Natural killer cell (primary cell): ENCODE measurements at regions not wholly inside any gene's neighbourhood (a gene's known extent, or its start where the extent isn't known, plus 50 kb on each side); places are given as distances from the start of the nearest gene placed in this dataset.

Source experiments
- ATAC-seq, 3 donors: fragments of 150-1000 bp in 2 of 3; fragments of 200-7000 bp in 1 of 3; cut with Tn5 transposase; 1 replicate in 1 of 3; 2 replicates in 2 of 3; pipeline ENCODE4 v1.10.0; 2021; ENCODE audit warnings: mild to moderate bottlenecking in 2 of 3, moderate library complexity in 2 of 3
- DNase-seq, 2 donors: peaks; one replicate each; pipeline versions ENCODE4 v3.0.0 to v3.0.0-alpha.2; 2013 to 2021; ENCODE audit warnings: mixed read lengths in 1 of 2
- H3K27ac ChIP-seq: one replicate; pipeline ENCODE4 v1.5.1; 2013; ENCODE audit warnings: mild to moderate bottlenecking, low read length
- H3K27me3 ChIP-seq: one replicate; pipeline ENCODE4 v1.6.1; 2013; ENCODE audit warnings: low read length; ENCODE audit not compliant: control insufficient read depth, insufficient read depth
- H3K36me3 ChIP-seq: one replicate; pipeline ENCODE4 v1.6.1; 2013; ENCODE audit warnings: low read length; ENCODE audit not compliant: control insufficient read depth, insufficient read depth
- H3K4me1 ChIP-seq: one replicate; pipeline ENCODE4 v1.6.1; 2013; ENCODE audit warnings: low read length; ENCODE audit not compliant: control insufficient read depth, insufficient read depth
- H3K4me3 ChIP-seq: one replicate; pipeline ENCODE4 v1.5.1; 2013; ENCODE audit warnings: low read length
- H3K9me3 ChIP-seq: one replicate; pipeline ENCODE4 v1.6.1; 2013; ENCODE audit warnings: low read length; ENCODE audit not compliant: control insufficient read depth, insufficient read depth
- H3K27ac Mint-ChIP-seq, 2 donors: one replicate each; pipeline ENCODE4 v1.8.0; 2022; ENCODE audit warnings: mild to moderate bottlenecking in 2 of 2, mixed read lengths in 2 of 2, moderate library complexity in 1 of 2
- H3K27me3 Mint-ChIP-seq, 2 donors: one replicate each; pipeline ENCODE4 v1.8.0; 2022; ENCODE audit warnings: low read depth in 2 of 2, mixed read lengths in 2 of 2
- H3K36me3 Mint-ChIP-seq: one replicate; pipeline ENCODE4 v1.8.0; 2022; ENCODE audit warnings: mixed read lengths
- H3K4me1 Mint-ChIP-seq, 2 donors: one replicate each; pipeline ENCODE4 v1.8.0; 2022; ENCODE audit warnings: mixed read lengths in 2 of 2
- H3K4me3 Mint-ChIP-seq: one replicate; pipeline ENCODE4 v1.8.0; 2022; ENCODE audit warnings: mild to moderate bottlenecking, moderate library complexity, mixed read lengths
- H3K9me3 Mint-ChIP-seq, 2 donors: one replicate each; pipeline ENCODE4 v1.8.0; 2022; ENCODE audit warnings: mixed read lengths in 2 of 2
- WGBS: methylation state at CpG from one replicate; pipeline ENCODE4 v1.1.7; 2013; ENCODE audit warnings: missing lambda C conversion rate; ENCODE audit not compliant: insufficient coverage; 5-methylcytosine and 5-hydroxymethylcytosine counted together
- intact Hi-C: fragments of 100-400 bp; cut with micrococcal nuclease; formaldehyde crosslinking; loops from one replicate; pipeline ENCODE4 v1.14.2; 2022
- TF ChIP-seq, protein P1 (sequence below): fragments of 200-600 bp; IDR thresholded peaks from one replicate; pipeline ENCODE4 v1.8.0; 2022; ENCODE audit warnings: antibody characterized with exemption

DNA sequence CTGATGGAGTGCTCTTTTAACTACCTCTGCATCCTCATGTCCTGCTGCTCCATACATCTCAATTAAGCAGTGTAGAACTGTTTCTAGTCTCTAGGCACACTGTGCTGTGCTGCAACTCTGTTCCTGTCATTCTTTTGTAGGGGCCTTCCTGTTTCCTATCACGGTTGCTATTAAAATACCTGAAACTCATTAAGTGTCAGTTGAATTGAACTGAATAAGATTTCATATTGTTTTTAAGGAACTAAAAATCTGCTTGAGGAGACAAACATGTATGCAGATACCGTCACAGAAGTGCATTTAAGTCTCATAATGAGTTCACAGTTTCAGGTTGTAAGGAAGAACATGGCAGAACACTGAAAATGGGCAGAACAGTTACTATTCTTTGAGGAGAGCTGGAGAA, 170.1 kb downstream of the LARP7 start:
- H3K27me3 Mint-ChIP-seq = no peaks in the 10 kb centered on the region
- Histone ChIP-seq H3K4me1 (no peaks in the 10 kb centered on the region), H3K36me3 (no peaks in the 10 kb centered on the region), H3K27me3 (no peaks in the 10 kb centered on the region), H3K27ac (no peak overlapping the region), H3K9me3 (no peaks in the 10 kb centered on the region), H3K4me3 (no peak overlapping the region)
- no peaks in the 10 kb centered on the region for H3K4me1 Mint-ChIP-seq
- WGBS = 81% methylated on average over 2 of the region's 2 CpGs
- no peaks in the 10 kb centered on the region for H3K36me3 Mint-ChIP-seq
- intact Hi-C loops = no loop called here
- no peak for ATAC-seq
- no peak overlapping the region for H3K27ac Mint-ChIP-seq
- no peak overlapping the region for H3K4me3 Mint-ChIP-seq
- no peaks in the 10 kb centered on the region for H3K9me3 Mint-ChIP-seq
- DNase-seq = no peak
- TF ChIP-seq, protein P1, sequence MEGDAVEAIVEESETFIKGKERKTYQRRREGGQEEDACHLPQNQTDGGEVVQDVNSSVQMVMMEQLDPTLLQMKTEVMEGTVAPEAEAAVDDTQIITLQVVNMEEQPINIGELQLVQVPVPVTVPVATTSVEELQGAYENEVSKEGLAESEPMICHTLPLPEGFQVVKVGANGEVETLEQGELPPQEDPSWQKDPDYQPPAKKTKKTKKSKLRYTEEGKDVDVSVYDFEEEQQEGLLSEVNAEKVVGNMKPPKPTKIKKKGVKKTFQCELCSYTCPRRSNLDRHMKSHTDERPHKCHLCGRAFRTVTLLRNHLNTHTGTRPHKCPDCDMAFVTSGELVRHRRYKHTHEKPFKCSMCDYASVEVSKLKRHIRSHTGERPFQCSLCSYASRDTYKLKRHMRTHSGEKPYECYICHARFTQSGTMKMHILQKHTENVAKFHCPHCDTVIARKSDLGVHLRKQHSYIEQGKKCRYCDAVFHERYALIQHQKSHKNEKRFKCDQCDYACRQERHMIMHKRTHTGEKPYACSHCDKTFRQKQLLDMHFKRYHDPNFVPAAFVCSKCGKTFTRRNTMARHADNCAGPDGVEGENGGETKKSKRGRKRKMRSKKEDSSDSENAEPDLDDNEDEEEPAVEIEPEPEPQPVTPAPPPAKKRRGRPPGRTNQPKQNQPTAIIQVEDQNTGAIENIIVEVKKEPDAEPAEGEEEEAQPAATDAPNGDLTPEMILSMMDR = no peak

DNA sequence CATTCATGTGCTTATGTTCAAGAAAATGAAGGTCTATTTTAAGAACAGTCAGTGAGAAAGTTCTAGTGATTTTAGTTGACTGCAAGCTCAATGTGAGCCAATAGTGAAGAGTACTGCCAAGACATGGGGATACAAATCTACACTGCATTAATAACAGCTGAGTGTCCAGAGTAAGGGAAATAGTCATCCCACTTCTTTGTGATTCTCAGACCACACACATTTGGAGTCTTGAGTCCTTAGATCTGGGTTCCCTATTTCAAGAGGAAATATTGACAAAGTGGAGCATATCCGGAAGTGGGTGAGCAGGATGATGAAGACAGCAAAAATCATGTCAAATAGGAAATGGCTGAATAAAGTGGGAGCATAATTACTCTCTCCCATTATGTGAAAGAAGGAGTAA, 171.1 kb downstream of the LARP7 start:
- Histone ChIP-seq H3K4me1 (no peaks in the 10 kb centered on the region), H3K4me3 (no peak overlapping the region), H3K27me3 (no peaks in the 10 kb centered on the region), H3K9me3 (no peaks in the 10 kb centered on the region), H3K27ac (no peak overlapping the region), H3K36me3 (no peaks in the 10 kb centered on the region)
- Mint-ChIP-seq H3K27me3 (no peaks in the 10 kb centered on the region), H3K4me1 (no peaks in the 10 kb centered on the region), H3K9me3 (no peaks in the 10 kb centered on the region), H3K36me3 (no peaks in the 10 kb centered on the region), H3K27ac (no peak overlapping the region), H3K4me3 (no peak overlapping the region)
- 44% methylated on average over 1 of the region's 1 CpG for WGBS
- intact Hi-C loops = no loop called here
- TF ChIP-seq, protein P1 = no peak
- DNase-seq (no peak), ATAC-seq (no peak)

DNA sequence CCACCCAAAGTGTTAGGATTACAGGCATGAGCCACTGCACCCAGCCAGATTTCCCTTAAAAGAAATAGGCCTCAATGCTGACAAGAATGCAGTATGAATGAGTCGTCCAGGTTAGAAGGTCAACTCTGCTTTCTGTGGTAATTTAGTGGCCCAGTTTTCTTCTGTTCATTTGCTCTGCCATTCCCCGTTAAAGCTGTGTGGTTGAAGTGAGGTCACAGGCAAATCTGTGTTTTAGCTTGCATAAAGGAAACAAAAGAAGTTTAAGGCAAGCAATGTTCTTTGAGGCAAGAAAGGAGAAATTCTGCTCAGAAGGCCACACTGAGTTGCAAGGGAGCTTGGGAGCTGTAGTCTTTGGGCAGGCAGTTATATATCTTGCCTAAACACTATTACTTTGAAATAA, 176.8 kb downstream of the LARP7 start:
- no peak overlapping the region for H3K27ac Mint-ChIP-seq
- no peaks in the 10 kb centered on the region for H3K36me3 Mint-ChIP-seq
- ATAC-seq (no peak), DNase-seq (no peak)
- Histone ChIP-seq H3K36me3 (no peaks in the 10 kb centered on the region), H3K27me3 (no peaks in the 10 kb centered on the region), H3K4me1 (no peaks in the 10 kb centered on the region), H3K9me3 (no peaks in the 10 kb centered on the region), H3K27ac (no peak overlapping the region), H3K4me3 (no peak overlapping the region)
- peaks cover 9 to 19% of the 10 kb centered on the region in 2 donors for H3K27me3 Mint-ChIP-seq
- H3K9me3 Mint-ChIP-seq = no peaks in the 10 kb centered on the region
- intact Hi-C loops = no loop called here
- 58% methylated on average over 2 of the region's 2 CpGs for WGBS
- TF ChIP-seq, protein P1 = no peak
- peaks cover 0 to 11% of the 10 kb centered on the region in 2 donors for H3K4me1 Mint-ChIP-seq
- no peak overlapping the region for H3K4me3 Mint-ChIP-seq

DNA sequence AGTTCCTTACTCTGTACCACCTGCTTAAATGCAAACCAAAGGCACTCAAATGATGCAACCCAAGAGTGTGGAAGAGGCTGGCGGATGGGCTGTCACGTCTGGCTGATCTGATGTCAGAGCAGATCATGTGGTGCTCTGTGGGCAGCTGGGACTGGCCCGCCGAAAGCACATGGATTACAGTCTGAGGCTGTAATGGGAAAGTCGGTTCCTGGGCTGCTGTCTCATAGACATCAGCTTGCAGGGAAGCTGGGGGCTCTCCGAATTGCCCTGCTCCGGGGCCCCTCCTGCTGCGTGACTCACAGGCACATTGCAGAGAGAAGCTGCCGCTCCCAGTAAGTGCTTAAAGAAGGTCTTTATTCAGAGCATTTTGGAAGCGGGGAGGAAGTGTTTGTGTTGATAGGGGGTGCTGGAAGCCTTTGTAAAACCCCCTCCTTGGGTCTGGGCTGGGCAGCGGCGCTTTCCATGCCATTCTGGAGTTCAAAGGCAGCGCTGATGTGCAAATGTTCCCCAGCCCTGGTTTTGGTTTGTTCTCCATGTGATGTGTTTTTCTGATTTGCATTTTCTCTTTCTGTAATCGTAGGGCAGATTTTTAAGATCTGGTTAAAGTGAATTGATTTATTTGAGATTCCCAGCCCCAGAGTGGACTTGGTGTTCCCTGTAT, 181.1 kb downstream of the LARP7 start:
- Mint-ChIP-seq H3K9me3 (no peaks in the 10 kb centered on the region), H3K4me3 (no peak overlapping the region), H3K27me3 (peaks cover 9 to 32% of the 10 kb centered on the region in 2 donors), H3K36me3 (no peaks in the 10 kb centered on the region), H3K27ac (no peak overlapping the region), H3K4me1 (peaks cover 0 to 11% of the 10 kb centered on the region in 2 donors)
- ATAC-seq (peak in 1 of 3 donors; percentile 48), DNase-seq (peak in 1 of 2 donors; percentile 3)
- Histone ChIP-seq H3K9me3 (no peaks in the 10 kb centered on the region), H3K36me3 (no peaks in the 10 kb centered on the region), H3K27me3 (no peaks in the 10 kb centered on the region), H3K27ac (no peak overlapping the region), H3K4me1 (no peaks in the 10 kb centered on the region), H3K4me3 (peak overlapping the region; percentile 8)
- TF ChIP-seq, protein P1 = no peak
- WGBS = 2% methylated on average over 14 of the region's 14 CpGs
- intact Hi-C loops = no loop called here
